Prostate gland (tissue), 2 donors: ENCODE measurements at regions not wholly inside any gene's neighbourhood (a gene's known extent, or its start where the extent isn't known, plus 50 kb on each side); places are given as distances from the start of the nearest gene placed in this dataset.

Experiments
- DNase-seq: peaks from one replicate; pipeline ENCODE4 v3.0.0-alpha.2; 2019; ENCODE audit warnings: low spot score
- H3K27ac ChIP-seq, 2 donors: fragments of 200-600 bp; sonication (generic); 2 replicates each; pipeline ENCODE4 v1.5.1; 2017 to 2019
- H3K27me3 ChIP-seq: fragments of 200-600 bp; sonication (generic); replicated peaks from 2 replicates; pipeline ENCODE4 v1.5.1; 2019; ENCODE audit not compliant: insufficient read depth
- H3K36me3 ChIP-seq, 2 donors: fragments of 200-600 bp; sonication (generic); 1 replicate in 1 of 2; 2 replicates in 1 of 2; pipeline versions ENCODE4 v1.5.1 to v1.8.1; 2017 to 2019
- H3K4me1 ChIP-seq: fragments of 200-600 bp; sonication (generic); replicated peaks from 2 replicates; pipeline ENCODE4 v1.5.1; 2019
- H3K4me3 ChIP-seq, 2 donors: fragments of 200-600 bp; sonication (generic); 2 replicates each; pipeline ENCODE4 v1.5.1; 2017 to 2019
- H3K9me3 ChIP-seq: fragments of 200-600 bp; sonication (generic); 2 replicates; pipeline ENCODE4 v1.5.1; 2017
- POLR2A ChIP-seq: fragments of 450-650 bp; IDR thresholded peaks from one replicate; pipeline ENCODE4 v1.6.1; 2016; ENCODE audit warnings: antibody characterized with exemption, mild to moderate bottlenecking
- POLR2AphosphoS5 ChIP-seq: sonication (generic); formaldehyde crosslinking; IDR thresholded peaks from one replicate; pipeline ENCODE4 v1.6.1; 2017; ENCODE audit warnings: antibody characterized with exemption
- WGBS: methylation state at CpG from one replicate; pipeline ENCODE4 v1.1.5; 2018; 5-methylcytosine and 5-hydroxymethylcytosine counted together
- intact Hi-C: fragments of 100-400 bp; cut with DNase I; formaldehyde crosslinking; loops from one replicate; pipeline ENCODE4 v1.14.2; 2022
- TF ChIP-seq, protein P1 (sequence below), 4 experiments: fragments of 200-600 bp in 2 of 4; fragments of 450-650 bp in 2 of 4; sonication (generic) in 2 of 4; IDR thresholded peaks; 1 replicate in 3 of 4; 2 replicates in 1 of 4; pipeline ENCODE4 v1.5.1; 2016 to 2019; ENCODE audit warnings: antibody characterized with exemption in 4 of 4, mild to moderate bottlenecking in 2 of 4, moderate library complexity in 2 of 4

DNA sequence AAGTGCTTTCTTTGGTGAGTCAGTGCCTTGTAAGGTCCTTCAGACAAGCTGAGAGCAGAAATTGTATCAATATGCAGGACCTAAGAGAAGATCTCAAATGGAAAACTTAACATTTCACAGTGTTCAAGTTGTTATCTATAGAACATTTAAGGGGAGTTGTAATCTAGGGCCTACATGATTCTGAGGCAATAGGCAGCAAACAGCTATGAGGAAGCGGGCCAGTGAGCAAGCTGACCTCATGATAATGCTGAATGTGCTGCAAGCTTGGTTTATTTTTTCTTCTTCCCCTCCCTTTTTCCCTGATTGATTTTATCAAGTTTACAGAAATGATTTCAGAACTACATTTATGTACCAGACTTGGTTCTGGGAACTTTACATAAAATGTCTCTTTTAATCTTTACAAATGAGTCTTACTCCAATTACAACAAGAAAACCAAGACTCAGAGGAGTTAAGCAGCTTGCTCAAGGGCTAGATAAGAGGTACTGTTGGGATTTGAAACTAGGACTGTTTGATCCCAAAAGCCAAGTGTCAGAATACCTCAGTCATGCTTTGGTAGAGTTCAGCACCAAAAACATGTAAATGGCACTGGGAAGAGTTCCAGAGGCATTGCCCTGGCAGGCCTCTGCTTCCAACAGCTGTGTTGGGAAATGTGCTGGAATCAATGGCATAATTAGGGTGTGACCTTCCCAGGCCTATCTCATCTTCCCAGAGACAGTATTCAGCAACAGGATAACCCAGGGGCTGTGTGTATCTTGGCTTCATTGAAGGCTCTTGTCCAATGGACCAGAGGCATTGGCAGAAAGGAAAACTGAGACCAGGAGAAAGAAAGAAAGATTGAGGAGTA lies 130.1 kb downstream of the LRRC70 start:
- intact Hi-C loops, result no loop called here
- TF ChIP-seq POLR2A (no peak), POLR2AphosphoS5 (no peak)
- TF ChIP-seq, protein P1, sequence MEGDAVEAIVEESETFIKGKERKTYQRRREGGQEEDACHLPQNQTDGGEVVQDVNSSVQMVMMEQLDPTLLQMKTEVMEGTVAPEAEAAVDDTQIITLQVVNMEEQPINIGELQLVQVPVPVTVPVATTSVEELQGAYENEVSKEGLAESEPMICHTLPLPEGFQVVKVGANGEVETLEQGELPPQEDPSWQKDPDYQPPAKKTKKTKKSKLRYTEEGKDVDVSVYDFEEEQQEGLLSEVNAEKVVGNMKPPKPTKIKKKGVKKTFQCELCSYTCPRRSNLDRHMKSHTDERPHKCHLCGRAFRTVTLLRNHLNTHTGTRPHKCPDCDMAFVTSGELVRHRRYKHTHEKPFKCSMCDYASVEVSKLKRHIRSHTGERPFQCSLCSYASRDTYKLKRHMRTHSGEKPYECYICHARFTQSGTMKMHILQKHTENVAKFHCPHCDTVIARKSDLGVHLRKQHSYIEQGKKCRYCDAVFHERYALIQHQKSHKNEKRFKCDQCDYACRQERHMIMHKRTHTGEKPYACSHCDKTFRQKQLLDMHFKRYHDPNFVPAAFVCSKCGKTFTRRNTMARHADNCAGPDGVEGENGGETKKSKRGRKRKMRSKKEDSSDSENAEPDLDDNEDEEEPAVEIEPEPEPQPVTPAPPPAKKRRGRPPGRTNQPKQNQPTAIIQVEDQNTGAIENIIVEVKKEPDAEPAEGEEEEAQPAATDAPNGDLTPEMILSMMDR (IDR thresholded peaks at IDR 0.05), result no peak
- DNase-seq, result no peak
- H3K4me3 ChIP-seq, result no peak overlapping the region
- no peaks in the 10 kb centered on the region for H3K27me3 ChIP-seq
- H3K36me3 ChIP-seq, result no peaks in the 10 kb centered on the region
- H3K27ac ChIP-seq, result no peak overlapping the region
- no peaks in the 10 kb centered on the region for H3K4me1 ChIP-seq
- WGBS, result 93% methylated on average over 1 of the region's 1 CpG
- H3K9me3 ChIP-seq, result no peaks in the 10 kb centered on the region

DNA sequence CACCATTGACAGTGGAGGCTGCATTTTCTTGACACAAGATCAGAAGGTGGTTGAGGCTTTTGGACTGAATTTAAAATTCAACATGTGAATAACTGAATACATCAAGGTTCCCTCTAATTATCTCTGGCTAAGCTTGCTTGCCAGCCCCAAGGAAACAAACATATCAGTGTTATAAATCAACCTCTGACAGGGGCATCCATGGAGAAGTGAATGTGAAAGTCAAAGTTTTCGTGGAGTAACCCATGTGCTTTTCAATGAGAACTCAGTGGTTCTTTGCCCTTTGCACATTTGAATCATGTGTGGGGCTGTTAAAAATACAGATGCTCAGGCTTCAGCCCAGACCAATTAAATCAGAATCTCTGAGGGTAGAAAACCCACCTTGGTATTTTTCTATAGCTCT lies 128.9 kb downstream of the LRRC70 start:
- Histone ChIP-seq H3K36me3 (no peaks in the 10 kb centered on the region), H3K9me3 (no peaks in the 10 kb centered on the region), H3K27me3 (no peaks in the 10 kb centered on the region), H3K27ac (no peak overlapping the region), H3K4me1 (no peaks in the 10 kb centered on the region), H3K4me3 (no peak overlapping the region)
- DNase-seq, result no peak
- TF ChIP-seq, protein P1 (IDR thresholded peaks at IDR 0.05), result no peak
- TF ChIP-seq POLR2AphosphoS5 (no peak), POLR2A (no peak)
- WGBS, result 84% methylated on average over 1 of the region's 1 CpG
- intact Hi-C loops, result no loop called here

DNA sequence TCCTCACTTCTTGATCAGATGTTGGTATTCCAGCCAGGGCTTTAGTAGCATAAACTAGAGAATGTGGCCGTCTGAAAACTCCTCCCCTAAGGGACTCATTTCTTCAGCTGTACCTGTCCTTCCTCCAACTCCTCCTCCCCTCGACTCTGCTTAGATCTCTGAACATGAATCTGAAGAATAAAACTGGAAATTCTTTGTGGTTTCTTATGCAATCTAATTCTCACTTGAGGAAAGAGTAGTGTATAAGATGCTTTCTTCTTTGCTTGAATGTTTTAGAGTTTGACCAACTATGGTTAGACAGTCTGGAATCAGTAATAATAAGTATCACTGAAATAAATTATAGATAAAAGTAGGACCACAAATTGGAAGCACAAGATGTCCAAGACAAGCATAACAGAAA lies 128.5 kb downstream of the LRRC70 start:
- H3K27ac ChIP-seq, result no peak overlapping the region
- 74% methylated on average over 2 of the region's 2 CpGs for WGBS
- no peaks in the 10 kb centered on the region for H3K9me3 ChIP-seq
- no peaks in the 10 kb centered on the region for H3K4me1 ChIP-seq
- no peaks in the 10 kb centered on the region for H3K27me3 ChIP-seq
- TF ChIP-seq POLR2AphosphoS5 (no peak), POLR2A (no peak)
- TF ChIP-seq, protein P1 (IDR thresholded peaks at IDR 0.05), result no peak
- no peak overlapping the region for H3K4me3 ChIP-seq
- intact Hi-C loops, result no loop called here
- H3K36me3 ChIP-seq, result no peaks in the 10 kb centered on the region
- no peak for DNase-seq

DNA sequence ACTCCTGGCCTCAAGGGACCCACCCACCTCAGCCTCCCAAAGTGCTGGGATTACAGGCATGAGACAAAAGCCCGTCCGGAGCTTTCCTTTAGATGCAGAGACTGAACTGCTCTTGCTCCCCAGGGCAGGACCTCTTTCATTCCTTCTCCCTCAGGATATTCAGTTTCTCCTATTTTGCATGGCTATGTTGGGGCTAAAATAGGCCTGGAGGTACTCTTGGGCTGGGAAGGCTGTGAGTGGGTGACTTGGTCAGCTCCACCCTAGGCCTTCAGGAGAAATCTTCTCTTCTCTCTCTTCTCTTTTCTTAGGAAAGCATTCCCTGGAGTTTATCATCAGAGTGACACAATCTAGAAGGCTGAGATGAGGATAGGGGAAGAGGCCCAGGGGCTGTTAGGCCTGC lies 126.4 kb downstream of the LRRC70 start:
- H3K9me3 ChIP-seq, result no peaks in the 10 kb centered on the region
- H3K27ac ChIP-seq, result no peak overlapping the region
- DNase-seq, result no peak
- H3K4me1 ChIP-seq, result no peaks in the 10 kb centered on the region
- H3K36me3 ChIP-seq, result no peaks in the 10 kb centered on the region
- TF ChIP-seq POLR2AphosphoS5, result no peak
- TF ChIP-seq POLR2A, result no peak
- TF ChIP-seq, protein P1 (IDR thresholded peaks at IDR 0.05), result no peak
- 100% methylated on average over 2 of the region's 2 CpGs for WGBS
- H3K4me3 ChIP-seq, result no peak overlapping the region
- intact Hi-C loops, result no loop called here
- H3K27me3 ChIP-seq, result no peaks in the 10 kb centered on the region

DNA sequence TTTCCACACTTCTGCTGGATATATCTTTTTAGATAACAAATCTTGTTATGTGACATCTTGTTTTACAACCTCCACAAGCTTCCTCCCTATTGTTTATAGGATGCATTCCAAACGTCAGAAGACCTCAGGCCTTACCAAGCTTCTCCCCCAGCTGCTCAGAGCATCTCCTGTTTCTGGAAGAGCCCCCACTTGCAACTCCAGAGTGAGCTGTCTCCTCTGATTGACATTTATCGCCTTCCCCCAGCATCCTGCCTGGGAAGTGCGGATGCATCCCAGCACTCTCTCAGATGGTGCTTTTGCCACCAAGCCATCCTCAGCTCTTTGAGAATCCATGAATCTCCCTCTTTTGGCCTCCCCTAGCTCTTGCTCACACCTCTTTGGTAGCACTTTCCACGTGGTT lies 123.5 kb downstream of the LRRC70 start:
- Histone ChIP-seq H3K4me1 (no peaks in the 10 kb centered on the region), H3K4me3 (no peak overlapping the region), H3K27ac (no peak overlapping the region), H3K9me3 (no peaks in the 10 kb centered on the region), H3K27me3 (no peaks in the 10 kb centered on the region), H3K36me3 (no peaks in the 10 kb centered on the region)
- no peak for DNase-seq
- intact Hi-C loops, result no loop called here
- TF ChIP-seq POLR2AphosphoS5 (no peak), POLR2A (no peak)
- TF ChIP-seq, protein P1 (IDR thresholded peaks at IDR 0.05), result no peak
- 66% methylated on average over 4 of the region's 4 CpGs for WGBS
